Stimulated activated CD4-positive, alpha-beta T cell treated with anti-CD3 and anti-CD28 coated beads, Interleukin-2, amount 100 ng/mL, for 24 hours (primary cell): ENCODE measurements at regions not wholly inside any gene's neighbourhood (a gene's known extent, or its start where the extent isn't known, plus 50 kb on each side); places are given as distances from the start of the nearest gene placed in this dataset.
"Not testable (repeated sequence)": the region's sequence is repeated elsewhere in the genome, so short reads cannot be mapped to it uniquely, and the experiment has no call there.

Experiments
- DNase-seq, 2 donors: peaks; one replicate each; pipeline ENCODE4 v3.0.0-alpha.2; 2020

- DNase-seq = no peak
These were observed 445.0 kb upstream of the TRPC7 start for GRCh38 chr5:136810261-136810801.

- DNase-seq = no peak
These were observed 444.0 kb upstream of the TRPC7 start for GRCh38 chr5:136809382-136809781.

- DNase-seq = no peak
These were observed 443.4 kb upstream of the TRPC7 start for GRCh38 chr5:136808756-136809155.

DNA sequence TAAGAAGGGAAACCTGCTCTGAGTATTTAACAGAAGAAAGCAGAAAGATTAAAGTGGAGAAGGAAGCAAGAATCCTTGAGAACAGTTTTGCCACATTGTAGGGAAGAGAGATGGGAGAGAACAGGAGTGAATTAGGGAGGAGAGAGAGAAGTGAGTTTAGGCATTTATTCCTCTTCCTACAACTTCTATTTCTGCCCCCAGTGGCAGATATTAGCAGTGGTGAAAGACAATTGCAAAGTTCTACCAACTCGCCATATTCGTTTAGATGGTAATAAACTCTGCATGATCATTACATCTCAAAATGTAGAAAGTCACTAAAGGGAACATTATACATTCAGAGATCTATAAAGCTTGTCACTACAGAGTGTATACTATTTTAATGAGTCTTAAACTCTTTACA, 440.1 kb upstream of the TRPC7 start:
- DNase-seq = no peak

GRCh38 chr5:136802383-136802782, 437.0 kb upstream of the TRPC7 start:
- DNase-seq = no peak

DNA sequence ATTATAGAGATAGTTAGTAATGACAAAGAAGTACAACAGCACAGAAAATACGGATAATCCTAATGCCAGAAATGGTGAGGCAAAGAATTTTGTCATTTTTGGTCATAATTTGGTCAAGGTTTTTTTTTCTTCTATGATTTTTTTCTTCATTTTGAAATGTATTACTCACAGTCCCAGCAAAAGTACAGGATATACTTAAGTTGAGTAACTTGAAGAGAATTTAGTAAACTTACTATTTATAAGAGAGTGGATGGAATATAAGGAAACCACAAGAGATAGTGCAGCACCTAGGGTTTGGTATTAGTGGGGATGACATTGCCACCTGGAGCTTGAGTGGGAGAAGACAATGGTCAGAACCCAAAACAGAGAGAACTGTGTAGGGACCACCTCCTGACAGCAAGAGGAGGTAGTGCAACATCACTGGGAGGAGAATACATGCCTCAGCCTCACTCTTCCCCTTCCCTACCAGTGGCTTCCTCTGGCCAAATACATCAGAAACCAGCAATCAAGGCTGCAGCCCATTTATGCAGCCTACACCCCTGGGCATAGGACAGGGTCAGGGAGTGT, 434.5 kb upstream of the TRPC7 start:
- no peak for DNase-seq

- no peak for DNase-seq
These were observed 428.0 kb upstream of the TRPC7 start for GRCh38 chr5:136793300-136793699.

DNA sequence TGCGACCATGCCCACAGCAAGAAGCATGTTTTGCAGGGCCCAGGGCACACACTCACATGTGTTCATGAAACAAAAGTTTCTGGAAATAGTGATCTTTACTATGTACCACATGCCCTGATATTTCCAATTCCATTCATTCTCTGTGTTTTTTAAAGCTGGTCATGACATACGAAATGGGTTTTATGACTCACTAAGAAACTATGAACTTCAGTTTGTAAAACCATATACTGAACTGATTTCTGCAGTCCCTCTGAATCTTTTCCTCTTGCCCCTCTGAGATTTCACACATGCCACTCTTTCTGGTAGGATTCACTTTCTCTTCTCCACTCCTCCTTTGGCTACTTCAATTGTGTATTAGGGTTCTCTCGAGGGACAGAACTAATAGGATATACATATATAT, 416.1 kb upstream of the TRPC7 start:
- no peak for DNase-seq

GRCh38 chr5:136780518-136780917, 415.2 kb upstream of the TRPC7 start:
- DNase-seq = no peak

DNA sequence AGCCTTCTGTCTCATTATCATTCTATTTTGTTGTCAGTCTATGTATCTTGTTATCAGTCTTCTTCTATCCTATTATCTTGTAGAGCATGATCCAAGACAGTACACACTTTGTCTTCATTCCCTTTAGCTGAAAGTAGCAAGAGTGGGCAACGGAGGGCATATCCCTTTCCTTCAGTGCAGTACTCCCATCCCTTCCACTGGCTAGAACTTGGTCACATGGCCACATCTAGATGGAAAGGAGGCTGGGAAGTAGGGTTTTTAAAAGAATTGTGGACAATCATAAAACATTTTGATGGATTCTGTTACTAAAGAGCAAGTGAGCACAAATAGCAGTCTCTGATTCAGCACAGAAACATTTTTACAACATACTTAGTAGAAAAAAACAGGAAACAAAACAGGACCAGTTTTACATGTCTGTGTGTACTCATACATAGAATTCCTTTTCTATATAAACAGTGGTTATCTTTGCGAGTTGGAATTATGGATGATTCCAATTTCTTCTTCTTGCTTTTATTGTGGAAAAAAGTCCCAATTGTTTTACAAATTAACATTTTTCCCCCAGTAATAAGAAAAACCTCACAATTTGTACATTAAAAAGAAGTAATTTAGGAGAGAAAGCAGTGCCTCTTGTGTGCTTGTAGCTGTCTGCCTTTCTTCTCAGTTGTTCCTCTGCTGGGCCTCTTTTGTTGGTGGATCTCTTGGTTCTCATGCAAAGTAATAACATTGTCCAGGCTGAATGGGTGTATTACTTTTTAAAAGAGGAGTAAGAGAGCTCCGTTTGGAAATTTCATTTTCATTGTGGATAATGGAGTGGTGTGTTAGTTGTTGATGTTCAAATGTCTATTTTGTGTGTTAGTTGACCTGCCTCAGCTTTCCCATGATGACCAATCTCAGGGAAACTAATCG, 410.9 kb upstream of the TRPC7 start:
- no peak for DNase-seq

DNA sequence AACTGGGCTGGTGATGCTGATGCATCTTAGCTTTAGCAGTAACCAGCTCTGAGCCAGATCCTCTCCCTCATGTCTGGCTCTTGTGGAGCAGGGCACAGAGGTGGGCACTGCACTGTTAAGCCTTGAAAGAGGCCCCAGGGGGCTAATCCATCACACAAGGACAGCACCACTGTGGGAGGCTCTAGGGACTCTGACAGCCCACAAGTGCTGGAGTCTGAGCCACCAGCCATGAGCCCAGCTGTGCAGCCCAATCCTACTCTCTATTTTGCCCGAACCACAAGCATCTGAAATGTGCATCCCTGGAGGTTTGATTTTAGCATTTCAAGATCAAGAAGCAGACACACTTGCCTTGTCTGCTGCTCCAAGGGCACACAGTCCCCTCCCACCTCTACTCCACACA, 407.1 kb upstream of the TRPC7 start:
- no peak for DNase-seq

- DNase-seq = peak in 1 of 2 donors; percentile 39
These were observed 404.7 kb upstream of the TRPC7 start for GRCh38 chr5:136769900-136770684.

GRCh38 chr5:136769093-136769492, 403.7 kb upstream of the TRPC7 start:
- no peak for DNase-seq

DNA sequence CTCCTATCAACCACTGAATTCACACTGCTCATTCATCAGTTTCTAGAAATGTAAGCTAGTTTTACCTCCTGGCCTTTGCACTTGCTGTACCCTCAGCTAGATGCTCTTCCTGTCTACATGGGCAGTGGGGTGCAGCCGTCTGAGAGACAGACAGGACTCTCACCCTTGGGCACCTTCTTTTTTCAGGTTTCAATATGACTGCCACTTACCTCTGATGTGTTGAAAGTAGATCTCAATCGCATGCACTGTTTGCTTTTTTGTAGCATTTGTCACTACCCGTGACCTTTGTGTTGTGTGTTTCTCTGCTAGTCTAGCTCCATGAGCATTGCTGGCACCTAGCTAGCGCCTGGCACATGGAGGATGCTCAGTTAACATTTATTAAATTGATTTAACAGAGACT, 403.1 kb upstream of the TRPC7 start:
- DNase-seq = no peak

GRCh38 chr5:136766456-136766855, 401.1 kb upstream of the TRPC7 start:
- DNase-seq = no peak

DNA sequence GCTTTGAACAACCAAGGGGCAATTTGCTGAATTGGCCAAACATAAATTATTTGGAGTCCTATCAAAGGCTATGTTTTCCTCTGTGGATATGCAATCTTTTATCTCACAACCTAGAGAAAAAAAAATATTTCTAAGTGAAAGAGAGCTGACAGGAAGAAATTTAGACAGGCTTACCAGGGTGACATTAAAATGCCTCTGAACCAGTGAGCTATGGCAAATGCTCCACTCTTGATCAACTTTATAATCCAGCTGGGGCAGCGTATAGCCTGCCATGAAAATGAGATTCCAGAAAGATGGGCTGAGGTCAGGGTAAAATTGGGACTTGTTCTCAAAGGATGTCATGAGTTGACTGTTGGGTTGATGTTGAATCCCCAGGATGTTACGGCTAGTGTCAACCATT, 399.3 kb upstream of the TRPC7 start:
- DNase-seq = no peak

- DNase-seq = no peak
These were observed 398.2 kb upstream of the TRPC7 start for GRCh38 chr5:136763548-136763947.

DNA sequence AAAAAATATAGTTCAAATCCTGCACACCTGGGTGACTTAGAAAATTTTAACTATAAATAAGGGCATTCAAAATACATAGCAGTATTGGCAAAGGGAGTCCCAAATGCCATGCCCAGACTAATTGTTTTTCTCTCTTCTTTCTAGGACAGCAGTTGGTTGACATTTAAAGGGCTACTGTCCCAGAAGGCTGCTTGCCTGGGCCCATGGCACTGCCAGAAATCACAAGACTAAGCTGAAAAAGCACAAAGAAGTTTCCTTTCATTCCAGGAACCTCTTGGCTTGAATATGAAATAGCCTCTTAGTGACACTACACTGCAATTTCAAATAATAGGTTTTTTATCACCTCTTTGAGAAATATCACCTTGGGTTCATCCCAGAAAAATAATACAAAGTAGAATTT, 388.9 kb upstream of the TRPC7 start:
- no peak for DNase-seq

GRCh38 chr5:136750224-136750862, 385.0 kb upstream of the TRPC7 start:
- no peak for DNase-seq

GRCh38 chr5:136749016-136749415, 383.7 kb upstream of the TRPC7 start:
- DNase-seq = no peak

GRCh38 chr5:136743052-136743451, 377.7 kb upstream of the TRPC7 start:
- no peak for DNase-seq

DNA sequence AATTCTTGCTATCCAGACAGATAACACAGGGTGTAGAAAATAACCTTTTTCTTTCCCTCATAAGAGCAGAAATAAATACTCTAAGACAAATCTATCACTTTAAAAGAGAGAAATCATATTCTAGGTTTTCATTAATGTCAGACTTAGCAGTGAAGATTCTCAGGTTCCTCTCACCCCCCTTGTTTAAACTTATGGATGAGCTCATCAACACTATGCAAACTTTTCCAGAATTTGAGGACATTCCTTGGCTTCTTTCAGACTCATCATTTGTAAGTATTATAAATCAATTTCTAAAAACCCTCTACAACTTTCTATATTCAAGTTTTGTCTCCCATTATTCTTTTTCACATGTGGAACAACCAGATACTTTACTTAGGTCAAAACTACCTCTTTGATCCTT, 374.9 kb upstream of the TRPC7 start:
- DNase-seq = no peak

DNA sequence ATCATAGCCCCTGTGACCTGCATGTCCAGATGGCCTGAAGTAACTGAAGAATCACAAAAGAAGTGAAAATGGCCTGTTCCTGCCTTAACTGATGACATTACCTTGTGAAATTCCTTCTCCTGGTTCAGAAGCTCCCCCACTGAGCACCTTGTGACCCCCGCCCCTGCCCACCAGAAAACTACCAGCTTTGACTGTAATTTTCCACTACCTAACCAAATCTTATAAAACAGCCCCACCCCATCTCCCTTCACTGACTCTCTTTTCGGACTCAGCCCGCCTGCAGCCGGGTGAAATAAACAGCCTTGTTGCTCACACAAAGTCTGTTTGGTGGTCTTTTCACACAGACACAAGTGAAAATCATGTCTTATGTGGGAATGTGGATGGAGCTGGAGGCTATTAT, 373.9 kb upstream of the TRPC7 start:
- DNase-seq = not testable (repeated sequence)
